Pulmonary artery endothelial cell (primary cell): ENCODE measurements at regions not wholly inside any gene's neighbourhood (a gene's known extent, or its start where the extent isn't known, plus 50 kb on each side); places are given as distances from the start of the nearest gene placed in this dataset.
"Not testable (repeated sequence)": the region's sequence is repeated elsewhere in the genome, so short reads cannot be mapped to it uniquely, and the experiment has no call there.

Experiments used
- DNase-seq: peaks from one replicate; pipeline ENCODE4 v3.0.0-alpha.2; 2011; ENCODE audit warnings: low read depth, low spot score

DNA sequence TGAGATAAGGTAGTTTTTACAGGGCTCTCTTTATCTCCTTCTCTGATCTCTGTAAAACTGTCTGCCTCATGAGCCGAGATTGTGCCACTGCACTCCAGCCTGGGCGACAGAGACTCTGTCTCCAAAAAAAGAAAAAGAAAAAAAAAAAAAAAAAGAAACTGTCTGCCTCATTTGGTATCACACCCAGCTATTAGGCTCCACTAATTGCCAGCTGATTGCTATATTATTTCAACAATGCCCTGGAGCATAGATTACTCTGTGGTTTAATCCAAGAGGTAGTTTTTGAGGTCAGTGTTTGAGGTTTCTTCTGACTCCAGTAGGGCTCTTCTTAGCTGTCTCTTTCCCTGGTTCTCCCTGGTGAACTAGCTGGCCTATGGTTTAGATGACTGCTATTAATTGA lies 268.1 kb upstream of the PLPP4 start:
- no peak for DNase-seq

DNA sequence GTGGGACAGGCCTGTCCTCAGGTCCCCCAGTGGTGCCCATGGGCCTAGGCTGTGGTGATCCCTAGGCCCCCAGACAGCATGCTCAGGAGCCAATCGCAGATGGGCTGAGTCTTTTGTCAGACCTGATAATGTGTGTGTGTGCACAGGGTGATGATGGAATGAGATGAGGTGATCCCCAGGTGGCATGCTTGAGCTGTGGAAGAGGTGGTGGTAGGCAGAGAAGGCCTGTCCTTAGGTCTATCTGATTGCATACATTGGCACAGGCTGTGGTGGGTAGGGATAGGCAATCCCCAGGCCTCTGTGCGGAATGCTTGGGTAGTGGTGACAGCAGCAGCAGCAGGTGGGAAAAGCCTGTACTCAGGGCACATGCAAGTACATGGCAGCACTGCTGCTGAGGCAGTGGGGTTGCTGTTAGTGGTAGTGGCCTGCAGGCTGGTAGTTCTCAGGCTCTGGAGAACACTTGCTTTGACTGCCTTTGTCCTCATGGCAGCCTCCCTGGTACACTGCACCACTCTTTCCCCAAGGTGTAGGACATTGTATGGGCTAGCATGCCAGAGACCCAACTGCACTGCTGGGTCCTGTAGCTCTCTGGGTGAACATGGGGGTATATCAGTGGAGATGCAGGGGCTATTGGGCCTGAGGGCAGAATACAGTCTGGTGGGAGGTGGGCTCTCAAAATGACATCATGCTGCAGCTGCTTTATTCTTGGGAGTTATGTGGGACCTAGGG lies 260.9 kb upstream of the PLPP4 start:
- DNase-seq, result no peak

DNA sequence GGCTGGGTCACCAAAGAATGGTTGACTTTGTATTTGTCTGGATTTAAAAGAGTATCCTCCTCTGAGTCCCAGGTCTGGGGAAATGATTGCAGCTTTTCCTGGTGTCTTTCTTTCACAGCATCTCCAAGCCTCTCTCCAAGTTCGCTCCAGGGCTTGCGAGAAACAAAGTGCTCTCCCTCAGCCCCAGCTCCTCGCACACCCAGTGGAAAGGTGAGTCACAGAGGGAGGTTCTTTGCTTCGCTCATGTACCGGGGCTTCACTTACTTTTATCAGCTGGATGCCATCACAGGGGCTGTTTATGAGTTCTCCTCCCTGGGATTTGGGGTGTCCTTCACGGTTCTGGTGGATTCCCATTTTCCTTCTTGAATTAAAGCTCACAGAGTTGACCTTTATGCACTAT lies 252.2 kb upstream of the PLPP4 start:
- no peak for DNase-seq

GRCh38 chr10:120205368-120206018 lies 251.5 kb upstream of the PLPP4 start:
- DNase-seq, result no peak

- DNase-seq, result no peak
Observed at GRCh38 chr10:120208488-120208887, 248.5 kb upstream of the PLPP4 start.

DNA sequence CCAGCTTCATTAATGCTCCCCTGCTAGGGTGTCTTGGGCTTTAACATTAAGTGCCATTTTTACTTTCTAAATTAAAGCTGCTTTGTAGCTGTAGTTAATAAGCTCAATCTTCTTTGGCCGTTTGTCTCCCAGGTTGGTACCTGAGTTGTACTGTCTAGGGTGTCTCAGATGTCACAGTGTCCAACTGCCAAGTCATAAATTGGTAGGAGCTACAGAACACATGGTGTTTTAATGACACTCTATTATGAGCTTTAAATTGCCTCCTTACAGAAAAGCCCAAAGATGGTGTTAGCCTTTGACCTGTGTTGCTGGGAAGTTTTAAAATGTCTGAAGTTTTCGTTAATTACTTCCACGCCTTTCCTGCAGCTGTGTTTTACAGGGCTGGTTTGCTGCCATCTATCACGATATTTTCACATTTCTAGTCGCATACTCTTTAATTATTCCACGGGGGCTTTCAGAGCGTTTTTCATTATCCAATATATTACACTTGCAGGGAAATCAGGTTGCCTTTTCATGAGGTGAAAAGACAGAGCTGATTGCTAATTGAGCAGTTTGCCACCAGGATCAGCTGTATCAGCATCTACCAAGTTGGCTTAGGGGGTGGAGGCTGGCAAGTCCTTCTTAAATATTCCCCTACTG lies 247.8 kb upstream of the PLPP4 start:
- DNase-seq, result no peak

DNA sequence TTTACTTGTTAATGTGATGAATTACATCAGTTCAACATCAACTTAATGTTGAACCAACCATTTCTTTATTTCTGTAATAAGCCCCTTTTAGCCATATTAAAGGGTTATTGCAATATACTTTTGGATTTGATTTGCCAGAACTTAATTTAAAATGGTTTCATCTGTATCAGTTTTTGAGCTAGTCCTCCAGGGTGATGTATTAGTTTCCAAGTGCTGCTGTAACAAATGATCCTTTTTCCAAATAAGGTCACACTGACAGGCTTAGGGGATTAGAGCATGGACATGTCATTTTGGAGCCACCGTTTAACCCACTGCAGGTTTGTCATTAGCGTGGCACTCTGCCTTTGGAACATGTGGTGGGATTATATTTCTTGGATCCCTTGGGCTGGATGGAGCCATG lies 244.8 kb upstream of the PLPP4 start:
- no peak for DNase-seq

GRCh38 chr10:120213283-120213682 lies 243.7 kb upstream of the PLPP4 start:
- not testable (repeated sequence) for DNase-seq

- DNase-seq, result no peak
Observed at GRCh38 chr10:120217736-120218135, 239.3 kb upstream of the PLPP4 start.

GRCh38 chr10:120221873-120222485 lies 235.0 kb upstream of the PLPP4 start:
- peak; percentile 29 for DNase-seq

- DNase-seq, result no peak
Observed at GRCh38 chr10:120229641-120230040, 227.4 kb upstream of the PLPP4 start.

DNA sequence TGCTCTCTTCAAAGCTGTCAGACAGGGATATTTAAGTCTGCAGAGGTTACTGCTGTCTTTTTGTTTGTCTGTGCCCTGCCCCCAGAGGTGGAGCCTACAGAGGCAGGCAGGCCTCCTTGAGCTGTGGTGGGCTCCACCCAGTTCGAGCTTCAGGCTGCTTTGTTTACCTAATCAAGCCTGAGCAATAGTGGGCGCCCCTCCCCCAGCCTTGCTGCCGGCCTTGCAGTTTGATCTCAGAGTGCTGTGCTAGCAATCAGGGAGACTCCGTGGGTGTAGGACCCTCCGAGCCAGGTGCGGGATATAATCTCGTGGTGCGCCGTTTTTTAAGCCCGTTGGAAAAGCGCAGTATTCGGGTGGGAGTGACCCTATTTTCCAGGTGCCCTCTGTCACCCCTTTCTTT lies 217.3 kb upstream of the PLPP4 start:
- not testable (repeated sequence) for DNase-seq

DNA sequence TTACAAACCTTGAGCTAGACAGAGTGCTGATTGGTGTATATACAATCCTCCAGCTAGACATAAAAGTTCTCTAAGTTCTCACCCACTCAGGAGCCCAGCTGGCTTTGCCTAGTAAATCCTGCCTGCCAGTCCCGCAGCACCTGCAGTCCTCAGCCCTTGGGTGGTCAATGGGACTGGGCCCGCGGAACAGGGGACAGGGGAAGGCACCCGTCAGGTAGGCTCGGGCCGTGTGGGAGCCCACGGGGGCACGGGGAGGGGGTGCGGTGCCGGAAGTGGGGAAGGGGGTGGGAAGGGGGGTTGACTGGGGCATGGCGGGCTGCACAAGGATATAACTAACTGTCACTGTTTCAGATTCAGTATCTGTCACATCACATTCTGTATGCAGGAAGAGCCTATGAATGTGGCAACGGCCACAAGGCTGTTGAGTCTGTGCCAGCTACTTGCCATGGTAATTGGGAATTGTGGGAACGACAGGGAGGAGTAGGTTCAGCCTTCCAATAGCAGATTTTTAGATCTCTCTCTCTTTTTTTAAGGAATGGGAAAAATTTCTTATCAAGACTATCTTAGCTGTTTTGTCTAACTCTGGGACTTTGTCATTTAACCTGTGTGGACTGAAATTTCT lies 205.1 kb upstream of the PLPP4 start:
- DNase-seq, result no peak

GRCh38 chr10:120253131-120253530 lies 203.9 kb upstream of the PLPP4 start:
- no peak for DNase-seq

GRCh38 chr10:120260456-120260855 lies 196.6 kb upstream of the PLPP4 start:
- DNase-seq, result no peak

- DNase-seq, result no peak
Observed at GRCh38 chr10:120262857-120263547, 194.0 kb upstream of the PLPP4 start.

DNA sequence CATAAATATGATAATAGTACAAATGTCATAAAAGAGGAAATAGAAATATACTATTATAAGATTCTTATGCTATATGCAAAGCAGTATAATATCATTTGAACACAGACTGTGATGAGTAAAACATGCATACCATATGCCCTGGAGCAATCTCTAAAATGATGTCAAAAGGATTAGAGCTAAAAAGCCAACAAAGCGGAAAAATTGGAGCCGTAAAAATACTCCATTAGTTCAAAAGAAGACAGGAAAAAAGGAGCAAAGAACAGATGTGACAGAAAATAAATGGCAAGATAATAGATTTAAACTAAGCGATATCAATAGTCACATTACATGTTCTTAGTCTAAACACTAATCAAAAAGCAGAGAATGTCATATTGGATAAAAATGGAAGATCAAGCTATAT lies 191.0 kb upstream of the PLPP4 start:
- DNase-seq, result no peak

- DNase-seq, result no peak
Observed at GRCh38 chr10:120270906-120271305, 186.1 kb upstream of the PLPP4 start.

DNA sequence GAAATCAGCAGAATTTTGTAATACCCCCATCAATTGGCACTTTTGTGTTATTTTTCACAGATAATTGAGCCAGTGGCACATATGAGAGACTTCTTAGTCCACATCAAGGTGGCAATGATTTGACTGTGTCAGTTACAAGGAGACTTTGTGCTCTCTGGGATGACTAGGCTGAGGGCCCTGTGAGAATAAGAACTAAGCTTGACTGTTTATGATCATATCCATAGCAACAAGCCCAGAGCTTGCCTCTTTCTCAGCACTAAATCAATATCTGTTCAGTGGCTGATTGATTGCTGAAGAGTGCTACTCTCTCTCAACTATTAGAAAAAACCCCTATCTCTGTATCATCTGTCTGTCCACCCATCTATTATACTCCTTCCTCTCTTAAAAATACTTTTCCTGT lies 185.3 kb upstream of the PLPP4 start:
- no peak for DNase-seq

DNA sequence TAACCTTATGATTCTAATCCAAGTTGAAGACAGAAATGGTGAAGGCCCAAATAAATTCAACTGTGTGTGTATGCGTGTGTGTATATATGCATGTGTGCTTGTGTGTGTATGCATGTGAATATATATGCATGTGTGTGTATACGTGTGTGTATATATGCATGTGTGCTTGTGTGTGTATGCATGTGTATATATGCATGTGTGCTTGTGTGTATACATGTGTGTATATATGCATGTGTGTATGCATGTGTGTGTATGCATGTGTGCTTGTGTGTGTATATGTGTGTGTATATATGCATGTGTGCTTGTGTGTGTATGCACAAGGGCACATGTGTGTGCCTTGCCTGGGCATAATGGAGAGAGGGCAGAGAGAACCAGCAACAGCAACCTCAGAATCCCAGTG lies 184.7 kb upstream of the PLPP4 start:
- DNase-seq, result no peak

DNA sequence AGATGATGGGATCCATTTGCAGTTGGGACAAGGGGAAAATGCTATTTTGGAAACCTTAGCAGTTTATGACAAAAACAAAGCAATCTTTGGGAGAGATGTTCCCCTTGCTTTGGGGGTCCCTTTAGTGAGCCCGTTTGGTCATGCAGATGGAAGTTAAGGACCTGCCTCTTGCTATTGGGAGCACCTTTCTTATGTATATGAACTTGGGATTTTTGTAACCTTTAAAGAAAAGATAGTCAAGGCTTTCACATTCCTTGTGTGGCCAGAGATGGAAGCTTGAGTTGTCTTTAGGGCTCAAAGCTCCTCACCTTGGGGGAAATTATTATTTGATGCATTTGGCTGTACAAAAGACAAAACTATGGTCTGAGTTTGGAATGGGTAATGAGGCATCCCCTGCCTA lies 179.0 kb upstream of the PLPP4 start:
- no peak for DNase-seq
